OCI-LY7 (cell line): ENCODE measurements at regions not wholly inside any gene's neighbourhood (a gene's known extent, or its start where the extent isn't known, plus 50 kb on each side); places are given as distances from the start of the nearest gene placed in this dataset.

Experiments
- CTCF ChIP-seq: fragments of 200-600 bp; sonication (generic); conservative IDR thresholded peaks from 2 replicates; pipeline ENCODE4 v1.5.1; 2014; ENCODE audit warnings: mild to moderate bottlenecking, antibody characterized with exemption, low read length, moderate library complexity, mixed read lengths
- EZH2phosphoT487 ChIP-seq: fragments of 200-600 bp; sonication (generic); IDR thresholded peaks from 2 replicates; pipeline ENCODE4 v1.6.1; 2018; ENCODE audit warnings: low read depth, borderline replicate concordance, mild to moderate bottlenecking, mixed run types, antibody characterized with exemption, low read length, moderate library complexity, mixed read lengths

DNA sequence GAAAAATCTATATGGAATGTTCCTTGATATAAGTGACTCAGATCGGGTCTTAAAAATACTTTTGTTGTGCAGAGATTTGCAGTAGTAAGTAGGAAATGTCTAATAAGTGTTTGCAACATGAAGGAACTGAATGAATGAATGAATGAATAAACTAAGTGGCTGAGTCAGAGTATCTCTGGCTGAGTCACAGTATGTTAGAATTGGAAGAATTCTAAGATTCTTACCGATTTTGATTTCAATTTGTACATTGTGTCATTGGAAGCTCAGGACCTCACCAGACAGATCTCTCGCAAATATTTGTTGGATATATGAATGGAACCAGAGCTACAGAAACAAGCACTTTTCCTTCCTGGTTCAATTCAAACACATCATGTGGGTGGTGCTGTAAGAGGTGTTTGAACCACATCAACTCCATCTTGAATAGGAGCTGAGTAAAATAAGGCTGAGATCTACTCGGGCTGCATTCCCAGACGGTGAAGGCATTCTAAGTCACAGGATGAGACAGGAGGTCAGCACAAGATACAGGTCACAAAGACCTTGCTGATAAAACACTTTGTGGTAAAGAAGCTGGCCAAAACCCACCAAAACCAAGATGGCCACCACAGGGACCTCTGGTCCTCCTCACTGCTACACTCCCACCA lies 123.9 kb upstream of the FOXN3 start:
- TF ChIP-seq CTCF = no peak
- TF ChIP-seq EZH2phosphoT487 = no peak
